ENCODE measurements at regions not wholly inside any gene's neighbourhood (a gene's known extent, or its start where the extent isn't known, plus 50 kb on each side); places are given as distances from the start of the nearest gene placed in this dataset.

DNA sequence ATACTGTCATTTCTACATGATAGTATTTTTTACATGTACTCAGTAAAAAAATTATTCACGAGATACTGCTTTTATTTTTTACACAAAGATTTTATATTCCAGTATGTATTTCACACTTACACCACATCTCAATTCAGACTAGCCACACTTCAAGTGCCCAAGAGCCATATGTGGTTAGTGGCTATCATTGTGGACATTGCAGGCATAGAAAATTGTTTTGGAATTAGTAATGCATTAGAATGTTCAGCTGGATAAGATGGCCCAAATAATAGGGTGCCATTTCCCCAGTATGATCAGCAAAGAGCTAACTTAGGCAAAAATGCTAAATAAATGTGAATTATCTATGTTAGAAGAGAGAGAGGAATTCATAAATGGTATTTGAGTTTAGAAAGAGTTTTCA, 203.8 kb upstream of the MCTP2 start:
- no peak overlapping the region for H3K4me3 Mint-ChIP-seq
- intact Hi-C loops (cut with micrococcal nuclease): no loop called here
- H3K4me1 Mint-ChIP-seq (ENCODE audit: low read depth): no peaks in the 10 kb centered on the region
- ChIA-PET POLR2A (no interaction called here), CTCF (no interaction called here)
- DNase-seq: no peak
- no peak for ATAC-seq
- H3K27ac Mint-ChIP-seq: no peak overlapping the region
- no peaks in the 10 kb centered on the region for H3K36me3 Mint-ChIP-seq (ENCODE audit: low read depth)
- no peaks in the 10 kb centered on the region for H3K9me3 Mint-ChIP-seq
- H3K27me3 Mint-ChIP-seq: peaks cover 10% of the 10 kb centered on the region
- TF ChIP-seq, protein P1, sequence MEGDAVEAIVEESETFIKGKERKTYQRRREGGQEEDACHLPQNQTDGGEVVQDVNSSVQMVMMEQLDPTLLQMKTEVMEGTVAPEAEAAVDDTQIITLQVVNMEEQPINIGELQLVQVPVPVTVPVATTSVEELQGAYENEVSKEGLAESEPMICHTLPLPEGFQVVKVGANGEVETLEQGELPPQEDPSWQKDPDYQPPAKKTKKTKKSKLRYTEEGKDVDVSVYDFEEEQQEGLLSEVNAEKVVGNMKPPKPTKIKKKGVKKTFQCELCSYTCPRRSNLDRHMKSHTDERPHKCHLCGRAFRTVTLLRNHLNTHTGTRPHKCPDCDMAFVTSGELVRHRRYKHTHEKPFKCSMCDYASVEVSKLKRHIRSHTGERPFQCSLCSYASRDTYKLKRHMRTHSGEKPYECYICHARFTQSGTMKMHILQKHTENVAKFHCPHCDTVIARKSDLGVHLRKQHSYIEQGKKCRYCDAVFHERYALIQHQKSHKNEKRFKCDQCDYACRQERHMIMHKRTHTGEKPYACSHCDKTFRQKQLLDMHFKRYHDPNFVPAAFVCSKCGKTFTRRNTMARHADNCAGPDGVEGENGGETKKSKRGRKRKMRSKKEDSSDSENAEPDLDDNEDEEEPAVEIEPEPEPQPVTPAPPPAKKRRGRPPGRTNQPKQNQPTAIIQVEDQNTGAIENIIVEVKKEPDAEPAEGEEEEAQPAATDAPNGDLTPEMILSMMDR (IDR thresholded peaks at IDR 0.05): no peak

DNA sequence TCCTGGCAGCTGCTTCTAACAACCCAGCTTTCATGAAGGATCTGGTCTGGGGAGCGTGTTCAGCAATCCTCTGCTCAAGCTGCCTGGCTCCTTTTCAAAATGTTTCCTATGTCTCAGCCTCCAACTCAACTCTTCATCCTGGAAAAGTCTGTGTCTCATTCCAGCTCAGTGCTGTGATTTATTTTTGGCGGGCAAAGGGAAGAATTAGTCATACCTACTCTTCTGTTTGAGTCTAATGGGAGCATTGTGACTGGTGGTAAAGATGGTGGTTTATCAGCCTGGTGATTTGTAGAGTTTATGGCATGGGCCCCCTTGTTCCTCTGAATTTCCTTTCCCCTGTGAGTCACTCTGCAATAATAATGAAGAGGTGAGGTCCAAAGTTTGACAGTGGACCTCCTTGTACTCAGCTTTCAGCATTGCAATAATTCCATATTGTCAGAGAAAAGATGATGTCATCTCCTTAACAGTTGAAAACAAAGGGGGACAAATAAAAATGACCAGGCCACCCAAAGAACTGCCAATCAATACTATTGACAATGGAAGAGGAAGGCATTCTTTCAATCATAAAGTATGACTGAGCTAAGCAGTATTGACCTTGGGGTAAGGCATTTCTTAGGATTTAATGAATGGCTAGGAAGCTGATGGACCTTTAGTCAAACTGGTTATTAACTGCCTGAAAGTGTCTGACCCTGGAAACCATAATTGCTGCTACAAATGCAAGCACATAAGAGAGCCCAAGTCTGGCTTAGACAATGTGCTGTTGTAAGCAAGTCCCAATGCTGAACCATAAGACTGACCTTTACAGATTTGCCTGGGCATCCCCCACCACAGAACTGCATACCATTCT, 204.7 kb upstream of the MCTP2 start:
- no peak for DNase-seq
- no peak for ATAC-seq
- CTCF ChIA-PET: no interaction called here
- Mint-ChIP-seq H3K4me3 (no peak overlapping the region), H3K4me1 (ENCODE audit: low read depth) (no peaks in the 10 kb centered on the region), H3K36me3 (ENCODE audit: low read depth) (no peaks in the 10 kb centered on the region), H3K27me3 (peaks cover 13% of the 10 kb centered on the region), H3K27ac (no peak overlapping the region), H3K9me3 (no peaks in the 10 kb centered on the region)
- TF ChIP-seq, protein P1 (IDR thresholded peaks at IDR 0.05): no peak
- POLR2A ChIA-PET: no interaction called here
- intact Hi-C loops (cut with micrococcal nuclease): no loop called here

DNA sequence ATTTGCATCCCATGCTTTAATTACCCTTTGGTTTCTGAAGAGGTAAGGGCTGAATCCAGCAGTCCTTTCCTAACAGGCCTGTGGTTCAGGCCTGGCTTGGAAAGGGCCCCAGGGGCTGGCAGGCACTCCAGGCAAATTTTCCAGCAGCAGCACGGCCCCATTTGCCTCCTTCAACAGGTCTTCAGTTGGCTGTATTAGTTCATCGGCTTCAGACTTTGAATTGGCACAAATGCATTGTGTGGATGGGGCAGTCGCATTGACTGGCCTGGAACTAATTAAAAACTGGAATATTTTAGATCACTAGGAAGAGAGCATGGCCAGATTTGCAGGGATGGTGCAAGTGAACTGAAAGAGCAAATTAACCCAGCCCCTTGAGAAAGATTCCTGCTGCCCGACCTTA, 207.8 kb upstream of the MCTP2 start:
- no peaks in the 10 kb centered on the region for H3K36me3 Mint-ChIP-seq (ENCODE audit: low read depth)
- peaks cover 13% of the 10 kb centered on the region for H3K27me3 Mint-ChIP-seq
- no peaks in the 10 kb centered on the region for H3K9me3 Mint-ChIP-seq
- intact Hi-C loops (cut with micrococcal nuclease): no loop called here
- ATAC-seq (no peak), DNase-seq (no peak)
- no peak overlapping the region for H3K27ac Mint-ChIP-seq
- POLR2A ChIA-PET: no interaction called here
- H3K4me1 Mint-ChIP-seq (ENCODE audit: low read depth): no peaks in the 10 kb centered on the region
- CTCF ChIA-PET: no interaction called here
- H3K4me3 Mint-ChIP-seq: no peak overlapping the region
- TF ChIP-seq, protein P1 (IDR thresholded peaks at IDR 0.05): no peak

DNA sequence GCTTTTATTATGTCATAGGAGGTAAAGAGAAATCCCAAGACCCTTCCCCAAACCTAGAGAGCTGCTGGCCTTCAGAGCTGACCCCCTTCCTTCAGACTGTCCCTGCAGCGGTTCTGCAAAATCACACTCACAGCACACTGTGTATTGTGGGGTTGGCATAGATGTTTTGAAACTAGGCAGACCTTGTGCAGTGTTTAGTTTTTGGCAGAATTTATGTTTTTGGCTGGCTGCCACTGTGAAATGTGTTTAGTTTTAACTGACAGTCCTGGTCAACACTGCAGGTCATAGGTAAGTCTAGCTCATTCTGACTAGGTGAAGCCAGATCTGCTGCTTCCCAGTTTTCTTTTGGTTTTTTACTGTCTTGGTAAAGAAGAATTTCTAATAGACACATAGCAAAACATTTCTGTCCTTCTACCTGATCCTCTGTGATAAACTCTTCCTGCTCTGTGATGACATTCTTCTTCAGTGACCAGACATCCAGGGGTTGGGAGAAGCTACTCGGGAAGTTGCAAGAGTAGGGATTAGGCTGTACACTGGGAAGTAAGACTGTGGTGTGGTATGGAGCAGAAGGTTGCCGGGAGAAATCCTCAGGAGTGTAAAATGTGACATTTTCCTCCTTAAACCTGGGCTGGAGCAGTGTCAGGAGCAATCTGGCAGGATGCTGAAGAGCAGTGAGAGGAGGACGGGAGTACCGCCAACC, 209.6 kb upstream of the MCTP2 start:
- Mint-ChIP-seq H3K4me3 (no peak overlapping the region), H3K27ac (no peak overlapping the region), H3K4me1 (ENCODE audit: low read depth) (no peaks in the 10 kb centered on the region), H3K9me3 (no peaks in the 10 kb centered on the region), H3K27me3 (peaks cover 13% of the 10 kb centered on the region), H3K36me3 (ENCODE audit: low read depth) (no peaks in the 10 kb centered on the region)
- TF ChIP-seq, protein P1 (IDR thresholded peaks at IDR 0.05): no peak
- ChIA-PET CTCF (interaction anchor here (1.2 kb wide), 1 partner anchor 99 kb away, joined by 4 read pairs; no protein-coding TSS in a partner anchor), POLR2A (no interaction called here)
- DNase-seq (no peak), ATAC-seq (no peak)
- intact Hi-C loops (cut with micrococcal nuclease): no loop called here

DNA sequence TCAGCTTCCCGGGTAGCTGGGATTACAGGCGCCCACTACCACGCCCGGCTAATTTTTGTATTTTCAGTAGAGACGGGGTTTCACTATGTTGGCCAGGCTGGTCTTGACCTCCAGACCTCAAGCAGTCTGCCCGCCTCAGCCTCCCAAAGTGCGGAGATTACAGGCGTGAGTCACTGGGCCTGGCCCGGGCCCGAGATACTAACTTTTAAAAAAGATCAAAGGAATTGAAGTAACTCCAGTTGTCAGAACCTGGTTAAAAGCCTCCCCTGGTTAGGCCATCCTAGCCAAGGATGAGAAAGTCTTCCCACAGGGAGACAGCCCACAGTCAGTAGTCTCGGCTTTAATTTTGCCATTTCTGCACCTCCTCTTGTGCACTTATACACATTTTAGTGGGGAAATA, 212.3 kb upstream of the MCTP2 start:
- CTCF ChIA-PET: no interaction called here
- no peaks in the 10 kb centered on the region for H3K4me1 Mint-ChIP-seq (ENCODE audit: low read depth)
- intact Hi-C loops (cut with micrococcal nuclease): no loop called here
- DNase-seq (no peak), ATAC-seq (no peak)
- no peak overlapping the region for H3K4me3 Mint-ChIP-seq
- TF ChIP-seq, protein P1 (IDR thresholded peaks at IDR 0.05): no peak
- H3K9me3 Mint-ChIP-seq: peaks cover 2% of the 10 kb centered on the region
- peaks cover 3% of the 10 kb centered on the region for H3K27me3 Mint-ChIP-seq
- H3K36me3 Mint-ChIP-seq (ENCODE audit: low read depth): no peaks in the 10 kb centered on the region
- POLR2A ChIA-PET: no interaction called here
- no peak overlapping the region for H3K27ac Mint-ChIP-seq
